Neural progenitor cell (in vitro differentiated cells): ENCODE measurements at regions not wholly inside any gene's neighbourhood (a gene's known extent, or its start where the extent isn't known, plus 50 kb on each side); places are given as distances from the start of the nearest gene placed in this dataset.

Experiments used
- EZH2 ChIP-seq: fragments of 200-600 bp; sonication (generic); IDR thresholded peaks from 2 replicates; pipeline ENCODE4 v1.6.1; 2017; ENCODE audit warnings: antibody characterized with exemption, mild to moderate bottlenecking, moderate library complexity
- EZH2phosphoT487 ChIP-seq: fragments of 200-600 bp; sonication (generic); IDR thresholded peaks from 2 replicates; pipeline ENCODE4 v1.6.1; 2017; ENCODE audit warnings: antibody characterized with exemption
- TF ChIP-seq, protein P1 (sequence below): fragments of 200-600 bp; sonication (generic); IDR thresholded peaks from 2 replicates; pipeline ENCODE4 v1.5.1; 2017; ENCODE audit warnings: antibody characterized with exemption, mild to moderate bottlenecking

DNA sequence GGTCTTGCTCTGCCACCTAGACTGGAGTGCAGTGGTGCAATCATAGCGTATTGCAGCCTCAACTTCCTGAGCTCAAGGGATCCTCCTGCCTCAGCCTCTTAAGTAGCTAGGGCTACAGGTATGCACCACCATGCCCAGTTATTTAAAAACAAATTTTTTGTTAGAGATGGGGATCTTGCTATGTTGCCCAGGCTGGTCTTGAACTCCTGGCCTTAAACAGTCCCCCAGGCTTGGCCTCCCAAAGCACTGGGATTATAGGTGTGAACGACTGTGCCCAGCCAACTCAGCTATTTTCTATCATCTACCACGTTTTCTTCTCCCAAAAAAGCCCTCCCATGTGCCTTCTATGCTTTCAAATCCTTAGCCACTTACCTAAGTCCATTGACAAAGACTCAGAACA, 243.7 kb upstream of the SOX4 start:
- TF ChIP-seq, protein P1, sequence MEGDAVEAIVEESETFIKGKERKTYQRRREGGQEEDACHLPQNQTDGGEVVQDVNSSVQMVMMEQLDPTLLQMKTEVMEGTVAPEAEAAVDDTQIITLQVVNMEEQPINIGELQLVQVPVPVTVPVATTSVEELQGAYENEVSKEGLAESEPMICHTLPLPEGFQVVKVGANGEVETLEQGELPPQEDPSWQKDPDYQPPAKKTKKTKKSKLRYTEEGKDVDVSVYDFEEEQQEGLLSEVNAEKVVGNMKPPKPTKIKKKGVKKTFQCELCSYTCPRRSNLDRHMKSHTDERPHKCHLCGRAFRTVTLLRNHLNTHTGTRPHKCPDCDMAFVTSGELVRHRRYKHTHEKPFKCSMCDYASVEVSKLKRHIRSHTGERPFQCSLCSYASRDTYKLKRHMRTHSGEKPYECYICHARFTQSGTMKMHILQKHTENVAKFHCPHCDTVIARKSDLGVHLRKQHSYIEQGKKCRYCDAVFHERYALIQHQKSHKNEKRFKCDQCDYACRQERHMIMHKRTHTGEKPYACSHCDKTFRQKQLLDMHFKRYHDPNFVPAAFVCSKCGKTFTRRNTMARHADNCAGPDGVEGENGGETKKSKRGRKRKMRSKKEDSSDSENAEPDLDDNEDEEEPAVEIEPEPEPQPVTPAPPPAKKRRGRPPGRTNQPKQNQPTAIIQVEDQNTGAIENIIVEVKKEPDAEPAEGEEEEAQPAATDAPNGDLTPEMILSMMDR: no peak
- TF ChIP-seq EZH2 (no peak), EZH2phosphoT487 (no peak)
